MM.1S (cell line): ENCODE measurements at regions not wholly inside any gene's neighbourhood (a gene's known extent, or its start where the extent isn't known, plus 50 kb on each side); places are given as distances from the start of the nearest gene placed in this dataset.

Experiments
- DNase-seq: peaks from one replicate; pipeline ENCODE4 v3.0.0-alpha.2; 2015
- H2AFZ ChIP-seq: fragments of 300-600 bp; sonication (generic); 2 replicates; pipeline ENCODE4 v1.6.0; 2016; ENCODE audit warnings: antibody characterized with exemption, low read length
- H3F3A ChIP-seq: fragments of 300-600 bp; sonication (generic); 2 replicates; pipeline ENCODE4 v1.6.1; 2016; ENCODE audit warnings: mild to moderate bottlenecking, antibody characterized with exemption, low read length, moderate library complexity, mixed read lengths; ENCODE audit not compliant: insufficient read depth
- H3K27ac ChIP-seq: fragments of 300-600 bp; sonication (generic); 2 replicates; pipeline ENCODE4 v1.5.1; 2016; ENCODE audit warnings: mild to moderate bottlenecking, low read length
- H3K27me3 ChIP-seq: fragments of 300-600 bp; sonication (generic); replicated peaks from 2 replicates; pipeline ENCODE4 v1.6.0; 2016; ENCODE audit warnings: low read length; ENCODE audit not compliant: insufficient read depth
- H3K36me3 ChIP-seq: fragments of 300-600 bp; sonication (generic); replicated peaks from 2 replicates; pipeline ENCODE4 v1.6.1; 2016; ENCODE audit warnings: mild to moderate bottlenecking, low read length, mixed read lengths; ENCODE audit not compliant: insufficient read depth
- H3K4me1 ChIP-seq: fragments of 300-600 bp; sonication (generic); 2 replicates; pipeline ENCODE4 v1.6.1; 2016; ENCODE audit warnings: low read length, mixed read lengths
- H3K4me2 ChIP-seq: fragments of 300-600 bp; sonication (generic); 2 replicates; pipeline ENCODE4 v1.6.0; 2016; ENCODE audit warnings: low read depth, low read length
- H3K4me3 ChIP-seq: fragments of 300-600 bp; sonication (generic); 2 replicates; pipeline ENCODE4 v1.5.1; 2016; ENCODE audit warnings: low read length, mixed read lengths
- H3K79me2 ChIP-seq: fragments of 300-600 bp; sonication (generic); 2 replicates; pipeline ENCODE4 v1.6.1; 2016; ENCODE audit warnings: mixed run types, low read length, mixed read lengths
- H3K9ac ChIP-seq: fragments of 300-600 bp; sonication (generic); 2 replicates; pipeline ENCODE4 v1.6.1; 2016; ENCODE audit warnings: low read length, mixed read lengths
- H3K9me2 ChIP-seq: fragments of 300-600 bp; sonication (generic); replicated peaks from 2 replicates; pipeline ENCODE4 v1.6.1; 2016; ENCODE audit warnings: mild to moderate bottlenecking, low read length, mixed read lengths; ENCODE audit not compliant: insufficient read depth
- H3K9me3 ChIP-seq: fragments of 300-600 bp; sonication (generic); replicated peaks from 2 replicates; pipeline ENCODE4 v1.6.1; 2016; ENCODE audit warnings: mild to moderate bottlenecking, low read length, mixed read lengths; ENCODE audit not compliant: insufficient read depth
- H4K20me1 ChIP-seq: fragments of 300-600 bp; sonication (generic); 2 replicates; pipeline ENCODE4 v1.6.1; 2016; ENCODE audit warnings: mild to moderate bottlenecking, low read length, moderate library complexity, mixed read lengths; ENCODE audit not compliant: insufficient read depth
- CTCF ChIP-seq: fragments of 300-600 bp; sonication (generic); IDR thresholded peaks from 2 replicates; pipeline ENCODE4 v1.5.1; 2016; ENCODE audit warnings: antibody characterized with exemption, low read length, mixed read lengths
- EZH2 ChIP-seq: fragments of 300-600 bp; sonication (generic); optimal IDR thresholded peaks from 2 replicates; pipeline ENCODE3; 2017; ENCODE audit warnings: low read depth, mild to moderate bottlenecking, antibody characterized with exemption, low read length, mixed read lengths
- EZH2phosphoT487 ChIP-seq: fragments of 300-600 bp; sonication (generic); IDR thresholded peaks from 2 replicates; pipeline ENCODE4 v1.6.1; 2018; ENCODE audit warnings: antibody characterized with exemption, low read length

GRCh38 chr10:128930515-128930914 is 536.5 kb upstream of the MGMT start:
- H3F3A ChIP-seq: no peaks in the 10 kb centered on the region
- H3K79me2 ChIP-seq: no peaks in the 10 kb centered on the region
- no peak for TF ChIP-seq EZH2
- no peak for TF ChIP-seq EZH2phosphoT487
- no peak for TF ChIP-seq CTCF
- H2AFZ ChIP-seq: no peak overlapping the region
- no peak overlapping the region for H3K4me3 ChIP-seq
- H3K27me3 ChIP-seq: peaks cover 13% of the 10 kb centered on the region
- no peaks in the 10 kb centered on the region for H3K36me3 ChIP-seq
- H3K4me1 ChIP-seq: peaks cover 13% of the 10 kb centered on the region
- H3K4me2 ChIP-seq: no peak overlapping the region
- no peaks in the 10 kb centered on the region for H3K9me3 ChIP-seq
- no peak overlapping the region for H3K27ac ChIP-seq
- H4K20me1 ChIP-seq: no peaks in the 10 kb centered on the region
- DNase-seq: no peak
- H3K9ac ChIP-seq: no peak overlapping the region
- no peaks in the 10 kb centered on the region for H3K9me2 ChIP-seq

GRCh38 chr10:128932071-128932820 is 534.8 kb upstream of the MGMT start:
- H3F3A ChIP-seq: no peaks in the 10 kb centered on the region
- no peak overlapping the region for H3K27ac ChIP-seq
- no peak overlapping the region for H3K4me2 ChIP-seq
- no peaks in the 10 kb centered on the region for H3K79me2 ChIP-seq
- DNase-seq: no peak
- peaks cover 13% of the 10 kb centered on the region for H3K4me1 ChIP-seq
- H2AFZ ChIP-seq: no peak overlapping the region
- H3K36me3 ChIP-seq: no peaks in the 10 kb centered on the region
- H4K20me1 ChIP-seq: no peaks in the 10 kb centered on the region
- no peak overlapping the region for H3K9ac ChIP-seq
- H3K9me3 ChIP-seq: no peaks in the 10 kb centered on the region
- no peak overlapping the region for H3K4me3 ChIP-seq
- TF ChIP-seq EZH2phosphoT487: no peak
- no peak for TF ChIP-seq CTCF
- no peak for TF ChIP-seq EZH2
- no peaks in the 10 kb centered on the region for H3K9me2 ChIP-seq
- peaks cover 13% of the 10 kb centered on the region for H3K27me3 ChIP-seq

- no peak overlapping the region for H3K9ac ChIP-seq
- H3K4me3 ChIP-seq: no peak overlapping the region
- H3K4me2 ChIP-seq: peak overlapping the region; percentile 55
- H3K4me1 ChIP-seq: peaks cover 13% of the 10 kb centered on the region
- no peaks in the 10 kb centered on the region for H3F3A ChIP-seq
- H2AFZ ChIP-seq: no peak overlapping the region
- no peaks in the 10 kb centered on the region for H3K9me3 ChIP-seq
- no peaks in the 10 kb centered on the region for H3K36me3 ChIP-seq
- H4K20me1 ChIP-seq: no peaks in the 10 kb centered on the region
- DNase-seq: peak; percentile 67
- H3K27ac ChIP-seq: no peak overlapping the region
- H3K27me3 ChIP-seq: peaks cover 13% of the 10 kb centered on the region
- no peaks in the 10 kb centered on the region for H3K79me2 ChIP-seq
- no peaks in the 10 kb centered on the region for H3K9me2 ChIP-seq
- TF ChIP-seq EZH2phosphoT487 (no peak), CTCF (no peak), EZH2 (no peak)
Observed at GRCh38 chr10:128934492-128934891, 532.5 kb upstream of the MGMT start.
